Keratinocyte (primary cell): ENCODE measurements at regions not wholly inside any gene's neighbourhood (a gene's known extent, or its start where the extent isn't known, plus 50 kb on each side); places are given as distances from the start of the nearest gene placed in this dataset.
"Not testable (repeated sequence)": the region's sequence is repeated elsewhere in the genome, so short reads cannot be mapped to it uniquely, and the experiment has no call there.

Experiments used
- DNase-seq: peaks from one replicate; pipeline ENCODE4 v3.0.0-alpha.2; 2011; ENCODE audit warnings: low read depth, missing footprints, low spot score
- FAIRE-seq: peaks from 2 replicates; lab custom pipeline; 2011; peaks lifted over from hg19 to GRCh38; lab: Jason Lieb, UNC
- H2AFZ ChIP-seq: 2 replicates; pipeline ENCODE4 v1.6.0; 2012; ENCODE audit warnings: low read length, control low read depth, inconsistent platforms; ENCODE audit not compliant: control insufficient read depth
- H3K27ac ChIP-seq: 2 replicates; pipeline ENCODE4 v1.5.1; 2011; ENCODE audit warnings: low read length; ENCODE audit not compliant: control insufficient read depth, insufficient read depth
- H3K27me3 ChIP-seq: 3 replicates; pipeline ENCODE4 v1.6.0; 2011; ENCODE audit warnings: low read length; ENCODE audit not compliant: control insufficient read depth, insufficient read depth; ENCODE audit errors: extremely low read depth
- H3K36me3 ChIP-seq, 2 experiments: 2 replicates in 1 of 2; 3 replicates in 1 of 2; pipeline ENCODE4 v1.5.1; 2011; ENCODE audit warnings: low read length in 2 of 2, mild to moderate bottlenecking in 1 of 2; ENCODE audit not compliant: control insufficient read depth in 2 of 2, insufficient read depth in 2 of 2; ENCODE audit errors: extremely low read depth in 1 of 2
- H3K4me1 ChIP-seq: 3 replicates; pipeline ENCODE4 v1.5.1; 2011; ENCODE audit warnings: low read length; ENCODE audit not compliant: control insufficient read depth, insufficient read depth; ENCODE audit errors: extremely low read depth
- H3K4me2 ChIP-seq: 3 replicates; pipeline ENCODE4 v1.6.0; 2011; ENCODE audit warnings: low read depth, low read length; ENCODE audit not compliant: control insufficient read depth, insufficient read depth; ENCODE audit errors: extremely low read depth
- H3K4me3 ChIP-seq, 3 experiments: fragments of 200-600 bp in 1 of 3; sonication (generic) in 1 of 3; 2 replicates in 2 of 3; 3 replicates in 1 of 3; pipeline ENCODE4 v1.5.1; 2011 to 2016; ENCODE audit warnings: low read length in 3 of 3, mild to moderate bottlenecking in 3 of 3, control low read depth in 2 of 3, inconsistent platforms in 1 of 3, low read depth in 1 of 3, mixed read lengths in 1 of 3, mixed run types in 1 of 3, moderate library complexity in 1 of 3; ENCODE audit not compliant: control insufficient read depth in 2 of 3, insufficient read depth in 2 of 3; ENCODE audit errors: extremely low read depth in 1 of 3
- H3K79me2 ChIP-seq: 2 replicates; pipeline ENCODE4 v1.6.0; 2012; ENCODE audit warnings: low read length; ENCODE audit not compliant: control insufficient read depth, insufficient read depth
- H3K9ac ChIP-seq: 3 replicates; pipeline ENCODE4 v1.6.0; 2011; ENCODE audit warnings: low read length; ENCODE audit not compliant: control insufficient read depth, insufficient read depth; ENCODE audit errors: extremely low read depth
- H3K9me1 ChIP-seq: 3 replicates; pipeline ENCODE4 v1.6.0; 2011; ENCODE audit warnings: low read length; ENCODE audit not compliant: control insufficient read depth, insufficient read depth; ENCODE audit errors: extremely low read depth
- H3K9me3 ChIP-seq: 2 replicates; pipeline ENCODE4 v1.5.1; 2012; ENCODE audit warnings: low read depth, low read length; ENCODE audit not compliant: control insufficient read depth
- H4K20me1 ChIP-seq: 3 replicates; pipeline ENCODE4 v1.6.0; 2011; ENCODE audit warnings: low read length; ENCODE audit not compliant: control insufficient read depth, insufficient read depth; ENCODE audit errors: extremely low read depth
- CTCF ChIP-seq, 3 experiments: IDR thresholded peaks in 1 of 3; conservative IDR thresholded peaks in 1 of 3; optimal IDR thresholded peaks in 1 of 3; 2 replicates in 2 of 3; 3 replicates in 1 of 3; pipeline versions ENCODE3 to v1.5.1; 2011; ENCODE audit warnings: low read length in 3 of 3, mild to moderate bottlenecking in 3 of 3, moderate library complexity in 2 of 3, control low read depth in 1 of 3, inconsistent platforms in 1 of 3; ENCODE audit not compliant: insufficient read depth in 2 of 3; ENCODE audit errors: extremely low read depth in 1 of 3
- EZH2 ChIP-seq: IDR thresholded peaks from one replicate; pipeline ENCODE4 v1.6.1; 2012; ENCODE audit warnings: inconsistent platforms, mild to moderate bottlenecking, low read length, moderate library complexity
- dilution Hi-C: fragments of 300-500 bp; cut with MboI; formaldehyde crosslinking; loops from one replicate; pipeline ENCODE4 v1.7.0; 2020; ENCODE audit warnings: low sequenced_read_pairs; ENCODE audit not compliant: extremely low pct_ligation_motif_present

- Histone ChIP-seq H3K4me3 (no peak overlapping the region), H3K27me3 (no peaks in the 10 kb centered on the region), H3K9me1 (no peaks in the 10 kb centered on the region), H3K9me3 (no peaks in the 10 kb centered on the region), H3K4me1 (no peaks in the 10 kb centered on the region), H3K36me3 (no peaks in the 10 kb centered on the region), H4K20me1 (no peaks in the 10 kb centered on the region), H3K27ac (no peak overlapping the region), H3K79me2 (no peaks in the 10 kb centered on the region), H3K9ac (no peak overlapping the region), H2AFZ (no peak overlapping the region), H3K4me2 (no peak overlapping the region)
- DNase-seq (no peak), FAIRE-seq (no peak)
- dilution Hi-C loops: no loop called here
- TF ChIP-seq CTCF (optimal IDR thresholded peaks at IDR 0.05 in 1 of 3, IDR thresholded peaks at IDR 0.05 in 1 of 3, conservative IDR thresholded peaks at IDR 0.05 in 1 of 3; ENCODE audit: extremely low read depth in 1 of 3, insufficient read depth in 2 of 3, low read length in 3 of 3) (no peak), EZH2 (no peak)
Measured at GRCh38 chr14:80017795-80018194, 193.5 kb downstream of the DIO2 start.

GRCh38 chr14:80010245-80010644 is 201.1 kb downstream of the DIO2 start:
- DNase-seq, H3K27me3 ChIP-seq, H3K9me1 ChIP-seq, H4K20me1 ChIP-seq, H3K9me3 ChIP-seq, FAIRE-seq, dilution Hi-C loops, H3K4me3 ChIP-seq, H3K4me2 ChIP-seq, H3K36me3 ChIP-seq, H3K79me2 ChIP-seq, H3K9ac ChIP-seq, H3K4me1 ChIP-seq, H3K27ac ChIP-seq, H2AFZ ChIP-seq: not testable (repeated sequence)

GRCh38 chr14:80005561-80005960 is 205.7 kb downstream of the DIO2 start:
- H3K9me1 ChIP-seq: no peaks in the 10 kb centered on the region
- no peak overlapping the region for H3K9ac ChIP-seq
- no peaks in the 10 kb centered on the region for H3K36me3 ChIP-seq
- no peaks in the 10 kb centered on the region for H3K4me1 ChIP-seq
- no peak overlapping the region for H3K4me3 ChIP-seq
- H3K79me2 ChIP-seq: no peaks in the 10 kb centered on the region
- H3K4me2 ChIP-seq: no peak overlapping the region
- H3K9me3 ChIP-seq: no peaks in the 10 kb centered on the region
- dilution Hi-C loops: no loop called here
- DNase-seq: no peak
- H3K27me3 ChIP-seq: no peaks in the 10 kb centered on the region
- H3K27ac ChIP-seq: no peak overlapping the region
- H2AFZ ChIP-seq: no peak overlapping the region
- H4K20me1 ChIP-seq: no peaks in the 10 kb centered on the region
- no peak for FAIRE-seq
- no peak for TF ChIP-seq EZH2
- no peak for TF ChIP-seq CTCF (optimal IDR thresholded peaks at IDR 0.05 in 1 of 3, IDR thresholded peaks at IDR 0.05 in 1 of 3, conservative IDR thresholded peaks at IDR 0.05 in 1 of 3; ENCODE audit: extremely low read depth in 1 of 3, insufficient read depth in 2 of 3, low read length in 3 of 3)
